Ishikawa (cell line): ENCODE measurements at regions not wholly inside any gene's neighbourhood (a gene's known extent, or its start where the extent isn't known, plus 50 kb on each side); places are given as distances from the start of the nearest gene placed in this dataset.

ENCODE experiments used
- CEBPB ChIP-seq: IDR thresholded peaks from 2 replicates; pipeline ENCODE4 v1.6.1; 2012
- CREB1 ChIP-seq: IDR thresholded peaks from 2 replicates; pipeline ENCODE4 v1.6.1; 2012; ENCODE audit warnings: low read depth
- EGR1 ChIP-seq: IDR thresholded peaks from 2 replicates; pipeline ENCODE4 v1.6.1; 2012
- EP300 ChIP-seq: IDR thresholded peaks from 2 replicates; pipeline ENCODE4 v1.6.1; 2012; ENCODE audit warnings: borderline replicate concordance
- FOXM1 ChIP-seq: IDR thresholded peaks from 2 replicates; pipeline ENCODE4 v1.6.1; 2012; ENCODE audit warnings: low read depth, borderline replicate concordance
- MAX ChIP-seq: IDR thresholded peaks from 2 replicates; pipeline ENCODE4 v1.6.1; 2012
- NFIC ChIP-seq: IDR thresholded peaks from 2 replicates; pipeline ENCODE4 v1.6.1; 2012
- RAD21 ChIP-seq: IDR thresholded peaks from 2 replicates; pipeline ENCODE4 v1.6.1; 2012; ENCODE audit warnings: low read depth
- REST ChIP-seq: IDR thresholded peaks from 2 replicates; pipeline ENCODE4 v1.6.1; 2012; ENCODE audit warnings: low read depth, mild to moderate bottlenecking
- TAF1 ChIP-seq: IDR thresholded peaks from 2 replicates; pipeline ENCODE4 v1.6.1; 2012; ENCODE audit warnings: low read depth, mild to moderate bottlenecking
- TCF12 ChIP-seq: IDR thresholded peaks from 2 replicates; pipeline ENCODE4 v1.6.1; 2012; ENCODE audit warnings: low read depth
- TEAD4 ChIP-seq: IDR thresholded peaks from 2 replicates; pipeline ENCODE4 v1.6.1; 2012
- USF1 ChIP-seq: IDR thresholded peaks from 2 replicates; pipeline ENCODE4 v1.6.1; 2012
- YY1 ChIP-seq: IDR thresholded peaks from 2 replicates; pipeline ENCODE4 v1.6.1; 2012; ENCODE audit warnings: low read depth
- ZBTB7A ChIP-seq: IDR thresholded peaks from 2 replicates; pipeline ENCODE4 v1.6.1; 2012; ENCODE audit warnings: low read depth

- TF ChIP-seq CREB1 (no peak), MAX (no peak), EGR1 (no peak), YY1 (no peak), EP300 (no peak), REST (no peak), ZBTB7A (no peak), NFIC (no peak), TCF12 (no peak), FOXM1 (no peak), TAF1 (no peak), USF1 (no peak), CEBPB (no peak), RAD21 (no peak), TEAD4 (no peak)
Measured at GRCh38 chr6:166864333-166864732, 92.0 kb downstream of the RNASET2 start.

- no peak for TF ChIP-seq TAF1
- TF ChIP-seq MAX = no peak
- no peak for TF ChIP-seq YY1
- no peak for TF ChIP-seq EGR1
- no peak for TF ChIP-seq FOXM1
- TF ChIP-seq RAD21 = no peak
- TF ChIP-seq REST = no peak
- no peak for TF ChIP-seq NFIC
- TF ChIP-seq EP300 = no peak
- no peak for TF ChIP-seq CEBPB
- no peak for TF ChIP-seq TCF12
- TF ChIP-seq TEAD4 = no peak
- no peak for TF ChIP-seq ZBTB7A
Measured at GRCh38 chr6:166862978-166863530, 93.3 kb downstream of the RNASET2 start.

GRCh38 chr6:166862287-166862977 is 93.9 kb downstream of the RNASET2 start:
- TF ChIP-seq TEAD4 (no peak), MAX (peak; percentile 44; the same call in 1 of the 2 replicates)

GRCh38 chr6:166861961-166862286 is 94.4 kb downstream of the RNASET2 start:
- no peak for TF ChIP-seq TEAD4
- TF ChIP-seq CEBPB = no peak
- no peak for TF ChIP-seq YY1
- no peak for TF ChIP-seq ZBTB7A
- no peak for TF ChIP-seq EGR1
- TF ChIP-seq MAX = no peak
- no peak for TF ChIP-seq REST
- TF ChIP-seq TCF12 = no peak
- no peak for TF ChIP-seq TAF1
- TF ChIP-seq USF1 = no peak
- TF ChIP-seq EP300 = no peak
- no peak for TF ChIP-seq RAD21
- no peak for TF ChIP-seq FOXM1
- no peak for TF ChIP-seq CREB1
- no peak for TF ChIP-seq NFIC
